Erythroblast (primary cell): ENCODE measurements at regions not wholly inside any gene's neighbourhood (a gene's known extent, or its start where the extent isn't known, plus 50 kb on each side); places are given as distances from the start of the nearest gene placed in this dataset.

Source experiments
- GATA1 ChIP-seq: IDR thresholded peaks from 2 replicates; pipeline ENCODE4 v1.6.1; 2011; ENCODE audit warnings: low read depth, mild to moderate bottlenecking, control low read depth, low read length, moderate library complexity
- POLR2A ChIP-seq: IDR thresholded peaks from 2 replicates; pipeline ENCODE4 v1.6.1; 2011; ENCODE audit warnings: mild to moderate bottlenecking, low read length

GRCh38 chr2:8571792-8572499 is 109.9 kb upstream of the ID2 start:
- TF ChIP-seq POLR2A = no peak
- TF ChIP-seq GATA1 = no peak
